GM12872 (cell line): ENCODE measurements at regions not wholly inside any gene's neighbourhood (a gene's known extent, or its start where the extent isn't known, plus 50 kb on each side); places are given as distances from the start of the nearest gene placed in this dataset.

Source experiments
- CTCF ChIP-seq: IDR thresholded peaks from 3 replicates; pipeline ENCODE4 v1.5.1; 2011; ENCODE audit warnings: low read depth, mild to moderate bottlenecking, low read length, moderate library complexity; ENCODE audit not compliant: insufficient read depth

- TF ChIP-seq CTCF, result no peak
Measured at GRCh38 chr15:39503526-39503925, 77.4 kb upstream of the THBS1 start.

- TF ChIP-seq CTCF, result no peak
Measured at GRCh38 chr15:39504808-39505207, 76.1 kb upstream of the THBS1 start.

GRCh38 chr15:39506146-39506545 lies 74.7 kb upstream of the THBS1 start:
- no peak for TF ChIP-seq CTCF

DNA sequence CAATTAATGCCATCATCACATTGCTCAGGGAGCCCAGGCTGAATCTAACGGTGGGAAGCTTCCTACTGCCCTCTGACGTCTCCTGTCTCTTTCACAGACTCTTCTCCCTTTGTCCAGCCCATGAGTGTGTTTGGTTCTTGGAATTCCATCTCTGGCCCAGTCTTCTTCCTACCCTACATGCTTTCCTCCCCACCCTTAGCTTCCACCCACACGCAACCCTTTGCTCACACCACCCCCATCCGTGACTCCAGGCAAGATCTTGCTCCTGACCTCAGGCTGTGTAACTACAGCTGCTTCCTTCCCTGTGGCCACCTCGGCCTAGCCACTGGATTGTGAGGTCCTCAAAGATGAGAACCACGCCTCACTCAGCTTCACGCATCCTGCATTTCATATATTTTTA lies 72.3 kb upstream of the THBS1 start:
- TF ChIP-seq CTCF, result no peak

DNA sequence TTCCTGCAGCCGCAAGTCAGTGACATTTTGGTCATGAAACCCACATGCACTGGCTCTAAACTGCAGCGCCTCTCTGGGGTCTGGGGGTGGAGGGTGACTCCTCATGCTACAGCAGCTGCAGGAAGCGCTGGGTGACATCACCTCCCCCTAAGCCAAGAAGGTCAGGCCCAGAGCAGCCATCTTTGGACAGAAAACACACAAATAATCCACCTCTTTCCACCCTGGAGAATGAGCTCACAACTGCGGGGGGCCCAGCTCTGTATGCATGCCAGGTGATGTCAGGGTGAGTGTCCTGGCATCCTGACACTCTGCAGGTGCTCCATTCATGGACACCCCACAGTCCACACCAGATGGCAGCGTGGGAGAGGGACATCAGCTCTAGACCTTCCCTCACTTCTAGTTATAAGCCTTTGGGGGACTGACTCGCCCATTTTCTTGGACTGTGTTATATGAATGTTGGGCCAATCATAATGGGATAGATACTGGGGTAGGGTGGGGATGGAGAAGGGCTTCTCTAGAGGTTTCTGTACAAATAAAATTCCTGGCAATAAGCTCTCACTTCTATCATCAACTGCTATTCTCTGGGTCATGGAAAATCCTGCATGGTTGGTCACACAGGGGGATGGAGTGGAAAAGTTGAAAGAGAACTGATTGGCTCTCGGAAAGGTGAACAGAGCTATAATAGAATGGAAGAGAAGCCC lies 70.7 kb upstream of the THBS1 start:
- TF ChIP-seq CTCF, result no peak

- TF ChIP-seq CTCF, result no peak
Measured at GRCh38 chr15:39511000-39511915, 69.6 kb upstream of the THBS1 start.

DNA sequence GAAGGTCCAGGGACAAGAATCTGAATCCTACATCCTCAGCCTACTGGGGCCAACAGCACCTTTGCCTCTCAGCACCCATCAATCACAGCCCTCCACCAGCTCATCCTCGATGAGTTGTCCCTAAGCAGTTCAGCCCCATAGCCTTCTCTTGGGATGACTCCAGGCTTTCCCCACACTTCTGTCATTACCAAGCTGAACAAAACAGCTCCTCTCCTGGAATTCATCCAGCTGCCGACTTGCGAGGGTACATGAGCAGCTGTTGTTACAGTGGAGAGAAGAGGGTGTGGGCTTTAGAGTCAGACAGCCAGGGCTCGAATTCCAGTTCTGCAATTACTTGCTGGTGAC lies 69.0 kb upstream of the THBS1 start:
- TF ChIP-seq CTCF, result no peak
